HG03103 (cell line): ENCODE measurements at regions not wholly inside any gene's neighbourhood (a gene's known extent, or its start where the extent isn't known, plus 50 kb on each side); places are given as distances from the start of the nearest gene placed in this dataset.
A peak's percentile ranks its signal among the peaks of the same experiment; 100 is the strongest.

Experiments
- ATAC-seq: cut with Tn5 transposase; IDR thresholded peaks from one replicate; pipeline ENCODE4 v1.9.1; 2021; ENCODE audit warnings: low read depth; ENCODE audit not compliant: unreplicated experiment

GRCh38 chr21:35940074-35940927 lies 120.0 kb downstream of the SETD4 start:
- ATAC-seq: no peak

GRCh38 chr21:35938446-35938845 lies 121.9 kb downstream of the SETD4 start:
- ATAC-seq: no peak

- no peak for ATAC-seq
Observed at GRCh38 chr21:35933466-35933865, 126.9 kb downstream of the SETD4 start.

DNA sequence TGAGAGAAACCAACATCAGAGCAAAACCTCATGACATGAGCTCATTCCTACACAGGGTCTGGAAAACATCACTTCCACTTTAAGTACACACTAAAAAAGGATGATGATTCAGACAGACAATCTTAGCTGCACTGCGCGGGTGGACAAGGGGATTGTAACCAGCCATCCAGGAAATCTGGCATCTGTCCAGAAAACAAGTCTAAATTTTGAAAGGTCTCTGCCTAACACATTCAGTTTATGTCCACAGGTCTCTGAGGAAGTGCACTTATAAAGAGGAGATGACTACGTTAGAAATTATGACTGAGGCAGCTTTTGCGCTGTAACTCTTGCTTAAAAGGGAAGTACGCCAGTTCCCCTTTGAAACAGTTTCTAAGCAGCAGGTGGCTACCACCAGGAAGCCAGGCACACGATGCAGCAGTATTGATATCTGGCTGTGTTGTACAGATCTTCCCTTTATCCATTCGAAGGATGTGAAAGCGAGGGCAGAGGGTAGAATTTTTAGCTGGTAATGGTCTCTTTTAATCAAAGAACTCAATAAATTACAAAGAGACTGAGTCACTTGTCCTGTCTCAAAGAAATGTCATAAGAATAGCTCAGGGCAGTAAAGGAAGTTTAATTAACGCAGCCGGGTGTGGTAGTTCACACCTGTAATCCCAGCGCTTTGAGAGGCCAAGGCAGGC lies 128.0 kb downstream of the SETD4 start:
- peak; percentile 81 for ATAC-seq

DNA sequence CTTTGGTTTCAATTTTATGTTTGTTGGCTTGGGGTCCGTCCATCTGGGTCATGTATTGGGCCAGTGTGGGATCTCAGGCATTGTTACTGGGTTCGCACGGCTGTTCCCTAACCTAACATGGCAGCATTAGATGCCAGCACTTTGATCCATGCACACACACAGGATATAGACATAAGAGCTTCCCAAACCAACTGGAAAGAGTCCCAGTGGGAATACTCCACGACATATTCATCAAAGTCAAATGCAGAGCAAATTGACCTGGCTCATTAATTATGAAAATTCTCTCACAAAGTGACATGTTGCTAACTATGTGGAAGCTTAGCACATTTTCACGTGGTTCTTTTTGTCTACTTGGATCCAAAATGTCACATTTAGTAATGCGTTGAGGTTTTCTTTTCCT lies 130.4 kb downstream of the SETD4 start:
- ATAC-seq: no peak

DNA sequence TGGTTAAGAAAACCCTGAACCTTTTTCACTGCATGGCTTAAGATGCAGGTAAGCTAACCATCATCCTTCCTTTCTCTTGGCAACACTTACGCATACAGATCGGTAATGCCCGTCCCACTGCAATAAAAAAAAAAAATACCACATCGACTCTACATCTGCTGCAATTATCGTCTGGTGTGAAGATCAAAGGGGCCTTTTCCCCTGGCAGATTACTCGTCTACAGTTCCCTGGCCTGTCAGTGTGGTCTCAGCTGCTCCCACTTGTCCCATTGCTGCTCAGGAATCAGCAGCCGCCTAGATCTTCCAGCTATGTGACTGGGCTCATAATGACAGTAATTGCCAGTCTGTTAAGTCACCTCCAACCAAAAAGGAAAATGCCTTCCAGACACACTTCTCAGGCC lies 133.1 kb downstream of the SETD4 start:
- ATAC-seq: no peak

DNA sequence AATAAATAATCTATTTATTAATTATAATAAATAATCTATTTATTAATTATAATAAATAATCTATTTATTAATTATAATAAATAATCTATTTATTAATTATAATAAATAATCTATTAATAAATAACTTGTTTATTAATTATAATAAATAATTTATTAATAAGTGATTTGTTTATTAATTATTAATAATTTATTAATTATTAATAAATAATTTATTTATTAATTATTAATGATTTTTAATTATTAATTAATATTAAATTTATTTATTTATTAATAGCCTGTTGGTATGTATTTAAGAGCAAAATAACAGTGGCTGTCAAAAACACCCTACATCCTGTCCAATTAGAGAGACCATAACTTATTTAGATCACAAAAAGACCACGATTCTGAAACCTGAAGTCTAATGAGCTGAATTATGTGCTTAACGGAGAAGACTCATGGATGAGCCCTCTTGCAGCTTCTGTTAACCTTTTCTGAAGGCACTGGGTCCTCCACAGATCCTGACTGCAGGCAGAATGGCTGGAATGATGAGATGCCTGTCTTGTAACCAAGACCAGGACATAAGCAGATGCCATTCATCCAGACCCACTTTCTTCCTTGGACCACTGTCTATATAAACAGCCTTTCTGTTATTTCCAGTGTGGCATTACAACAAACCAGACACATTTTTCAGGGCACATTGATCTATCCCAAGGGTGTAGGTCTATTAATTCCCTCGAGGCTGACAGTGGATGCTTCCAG lies 134.2 kb downstream of the SETD4 start:
- ATAC-seq: no peak

GRCh38 chr21:35925497-35925896 lies 134.8 kb downstream of the SETD4 start:
- ATAC-seq: no peak

DNA sequence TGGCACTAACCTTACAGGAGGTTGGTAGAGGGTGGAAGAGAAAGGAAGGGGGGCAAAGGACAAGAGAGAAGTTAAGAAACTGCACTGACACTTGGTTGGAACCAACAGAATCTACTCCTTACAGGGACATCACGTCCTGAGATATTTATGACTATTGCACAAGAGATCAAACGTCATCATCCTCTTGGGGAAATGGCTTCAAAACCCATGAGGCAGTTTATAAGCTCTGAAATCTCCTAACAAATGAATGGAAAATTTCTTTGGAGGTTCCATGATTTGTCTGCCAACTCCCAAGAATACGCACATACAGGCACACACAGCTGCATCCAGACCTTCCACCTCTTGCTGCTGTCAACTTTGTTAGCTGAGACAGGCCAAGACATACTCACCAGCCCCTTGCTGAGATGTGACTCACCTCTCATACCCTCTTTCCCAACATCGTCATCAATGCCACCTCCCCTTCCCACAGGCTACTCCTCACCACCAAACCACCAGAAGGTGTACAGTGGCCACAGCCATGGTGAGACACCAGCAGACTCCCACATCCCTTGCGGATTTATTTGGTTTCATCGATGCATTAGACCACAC lies 135.5 kb downstream of the SETD4 start:
- no peak for ATAC-seq

GRCh38 chr21:35923971-35924370 lies 136.4 kb downstream of the SETD4 start:
- no peak for ATAC-seq

DNA sequence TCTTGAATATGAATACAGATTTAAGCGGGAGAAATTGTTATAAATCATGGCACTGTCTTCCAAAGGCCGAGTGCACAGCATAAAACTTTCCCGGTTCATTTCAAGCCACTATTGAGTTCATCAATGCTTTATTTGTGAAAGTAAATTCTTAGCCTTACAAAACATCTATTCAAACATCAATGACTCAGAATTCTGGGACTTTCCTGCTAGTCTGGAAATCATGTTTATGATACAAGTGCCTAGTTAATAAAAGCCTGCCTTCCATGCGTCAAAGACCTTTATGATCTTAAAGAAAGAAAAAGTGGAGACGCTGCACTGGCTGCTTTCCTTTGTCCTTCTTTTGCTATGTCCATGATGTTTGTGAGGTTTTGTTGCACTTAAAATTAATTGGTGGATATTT lies 137.7 kb downstream of the SETD4 start:
- no peak for ATAC-seq

DNA sequence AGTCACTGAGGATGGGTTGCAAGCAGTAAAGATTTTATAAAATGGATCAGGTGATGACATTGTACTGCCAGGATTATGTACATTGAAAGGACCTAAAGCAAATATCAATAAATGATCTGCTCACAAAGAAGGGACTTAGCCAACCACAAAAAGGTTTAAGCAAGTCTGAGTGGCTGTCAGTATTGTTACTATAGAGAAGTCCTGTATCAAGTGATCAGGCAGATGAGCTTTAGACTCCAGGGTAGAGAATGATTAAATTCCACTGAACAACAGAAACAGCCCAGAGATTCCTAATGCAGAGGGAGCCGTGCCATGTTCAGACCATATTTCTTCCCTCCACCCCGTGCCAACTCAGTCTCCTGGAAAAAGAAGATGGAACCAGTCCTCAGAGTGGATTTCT lies 138.9 kb downstream of the SETD4 start:
- no peak for ATAC-seq

DNA sequence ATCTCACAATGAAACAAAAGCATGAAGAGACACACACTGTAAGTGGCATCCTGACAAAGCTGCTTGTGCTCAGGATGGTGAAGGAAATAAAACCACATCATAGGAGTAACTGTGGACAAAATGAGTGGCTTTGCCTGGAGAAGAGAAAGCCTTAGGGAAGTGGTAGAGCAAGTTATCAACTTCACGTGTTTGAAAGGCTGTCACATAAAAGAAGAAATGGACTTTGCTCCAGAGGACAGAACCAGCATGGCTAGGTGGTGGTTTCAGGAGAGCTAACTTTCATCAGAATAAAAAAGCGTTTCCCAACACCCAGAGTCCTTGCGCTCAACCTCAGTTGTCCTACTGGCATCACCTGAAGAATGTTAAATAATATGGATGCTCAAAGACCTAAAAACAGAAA lies 139.9 kb downstream of the SETD4 start:
- ATAC-seq: no peak

DNA sequence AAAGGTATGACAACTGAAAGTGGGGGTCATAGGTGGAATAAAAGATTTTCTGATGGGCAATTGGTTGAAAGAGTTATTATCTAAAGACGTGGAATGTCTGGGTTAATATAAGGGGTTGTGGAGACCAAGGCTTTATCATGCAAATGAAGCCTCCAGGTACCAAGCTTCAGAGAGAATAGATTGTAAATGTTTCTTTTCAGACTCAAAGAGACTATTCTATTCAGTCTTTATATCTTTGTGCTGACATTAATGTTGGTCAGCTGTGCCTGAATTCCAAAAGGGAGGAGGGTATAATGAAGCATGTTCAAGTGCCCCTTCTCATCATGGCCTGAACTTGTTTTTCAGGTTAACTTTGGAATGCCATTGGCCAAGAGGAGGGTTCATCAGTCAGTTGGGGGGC lies 145.3 kb downstream of the SETD4 start:
- no peak for ATAC-seq

DNA sequence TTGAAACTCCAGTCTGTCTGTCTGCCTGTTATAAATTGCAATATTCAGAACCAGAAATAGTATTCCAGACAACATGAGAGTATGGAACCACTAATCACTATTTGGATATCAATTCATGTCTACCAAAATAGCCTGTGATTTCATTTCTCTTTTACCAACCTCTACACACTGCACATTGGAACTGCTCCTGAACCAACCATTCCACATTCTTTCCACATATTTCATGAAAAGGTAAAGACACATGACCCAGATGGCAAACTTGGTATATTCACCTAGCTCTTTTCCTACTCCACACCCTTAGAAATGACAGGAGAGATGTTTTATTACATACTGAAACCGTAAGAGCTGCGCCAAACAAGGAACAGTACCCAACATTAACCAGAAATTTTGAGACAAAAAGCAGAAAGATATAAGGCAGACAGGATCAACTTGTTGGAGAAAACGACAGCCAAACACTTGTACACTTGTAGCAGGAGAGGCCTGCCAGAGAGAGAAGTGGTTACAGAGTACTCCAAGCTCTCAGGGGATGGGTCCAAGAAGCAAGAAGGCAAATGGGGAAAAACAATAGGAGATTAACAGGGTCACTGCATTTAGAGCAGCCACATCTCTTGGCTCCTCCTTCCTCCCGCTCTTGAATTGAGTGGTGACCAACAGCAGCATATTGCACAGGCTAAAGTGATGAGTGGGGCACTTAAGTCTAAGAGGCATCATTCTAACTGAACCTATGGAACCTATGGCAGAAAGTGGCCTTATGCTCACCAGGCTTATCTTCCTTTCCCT lies 148.7 kb downstream of the SETD4 start:
- ATAC-seq: no peak

DNA sequence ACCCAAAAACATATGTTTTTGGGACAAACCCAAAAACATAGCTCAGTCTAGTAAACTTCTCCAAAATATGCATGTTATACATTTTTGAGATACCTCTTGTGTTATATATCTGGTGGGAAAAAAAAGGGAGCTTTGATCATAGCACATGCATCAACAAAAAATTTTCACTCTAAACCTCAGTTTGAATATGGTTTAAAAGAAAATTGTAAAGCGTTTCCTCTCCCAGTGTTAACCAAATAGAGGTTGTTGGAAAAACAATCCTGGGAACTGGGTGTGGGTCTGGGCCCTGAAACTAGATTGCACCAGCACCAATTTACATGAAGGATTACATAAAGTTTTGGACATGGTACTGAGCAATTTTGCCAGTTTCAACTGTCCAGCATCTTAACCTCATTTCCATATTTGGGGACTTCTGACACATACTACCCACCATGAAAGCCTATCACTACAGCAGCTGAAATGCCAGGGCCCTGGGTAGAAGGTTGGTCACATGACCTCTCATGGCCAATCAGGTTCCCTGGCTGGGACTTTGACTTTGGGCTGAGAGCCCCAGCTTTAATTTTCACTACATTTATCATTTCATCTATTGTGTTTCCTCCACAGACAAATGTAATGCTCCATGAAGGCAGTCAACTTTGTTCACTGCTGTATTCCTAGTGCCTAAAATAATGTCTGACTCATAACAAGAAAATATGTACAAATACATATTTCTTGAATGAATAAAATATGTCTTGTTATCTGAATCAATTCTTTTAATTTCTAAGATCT lies 150.7 kb downstream of the SETD4 start:
- no peak for ATAC-seq

- ATAC-seq: no peak
Observed at GRCh38 chr21:35908311-35909078, 151.8 kb downstream of the SETD4 start.

DNA sequence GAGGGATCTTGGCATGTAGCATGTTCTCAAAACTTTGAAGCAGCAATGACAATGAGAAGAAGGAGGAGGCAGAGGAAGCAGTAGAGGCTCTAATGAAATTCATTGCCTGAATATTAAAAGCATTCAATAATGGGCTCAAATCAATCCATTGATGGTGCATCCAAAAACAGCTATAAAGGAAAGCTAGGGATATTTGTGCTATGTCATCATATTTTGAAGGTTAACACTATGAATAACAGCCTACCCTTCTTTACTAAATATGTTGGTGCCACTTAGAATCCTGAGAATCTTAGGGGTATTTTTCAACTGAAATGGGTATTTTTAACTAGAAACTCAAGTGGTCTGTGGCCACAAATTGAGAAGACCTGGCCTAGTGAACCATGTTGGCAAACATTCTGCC lies 153.7 kb downstream of the SETD4 start:
- no peak for ATAC-seq

GRCh38 chr21:35905963-35906345 lies 154.4 kb downstream of the SETD4 start:
- no peak for ATAC-seq
